Hepatocyte (in vitro differentiated cells): ENCODE measurements at regions not wholly inside any gene's neighbourhood (a gene's known extent, or its start where the extent isn't known, plus 50 kb on each side); places are given as distances from the start of the nearest gene placed in this dataset.

ENCODE experiments used
- DNase-seq: peaks from one replicate; pipeline ENCODE4 v3.0.0-alpha.2; 2016; ENCODE audit warnings: low spot score
- H2AFZ ChIP-seq: fragments of 200-600 bp; sonication (generic); 2 replicates; pipeline ENCODE4 v1.6.0; 2016; ENCODE audit warnings: antibody characterized with exemption, mild to moderate bottlenecking
- H3K27ac ChIP-seq: fragments of 200-600 bp; sonication (generic); 2 replicates; pipeline ENCODE4 v1.5.1; 2016; ENCODE audit warnings: mild to moderate bottlenecking
- H3K27me3 ChIP-seq: fragments of 200-600 bp; sonication (generic); 2 replicates; pipeline ENCODE4 v1.6.1; 2016
- H3K36me3 ChIP-seq: fragments of 200-600 bp; sonication (generic); replicated peaks from 2 replicates; pipeline ENCODE4 v1.5.1; 2016; ENCODE audit warnings: low read depth; ENCODE audit not compliant: insufficient read depth
- H3K4me1 ChIP-seq: fragments of 200-600 bp; sonication (generic); 2 replicates; pipeline ENCODE4 v1.5.1; 2016; ENCODE audit warnings: mild to moderate bottlenecking, moderate library complexity; ENCODE audit not compliant: insufficient read depth
- H3K4me2 ChIP-seq: fragments of 200-600 bp; sonication (generic); 2 replicates; pipeline ENCODE4 v1.6.0; 2016
- H3K4me3 ChIP-seq: fragments of 200-600 bp; sonication (generic); 2 replicates; pipeline ENCODE4 v1.5.1; 2016; ENCODE audit warnings: mild to moderate bottlenecking
- H3K79me2 ChIP-seq: fragments of 200-600 bp; sonication (generic); 2 replicates; pipeline ENCODE4 v1.6.0; 2017; ENCODE audit warnings: mild to moderate bottlenecking
- H3K9me2 ChIP-seq: fragments of 200-600 bp; sonication (generic); replicated peaks from 2 replicates; pipeline ENCODE4 v1.6.0; 2017; ENCODE audit warnings: mild to moderate bottlenecking; ENCODE audit not compliant: insufficient read depth
- H3K9me3 ChIP-seq: fragments of 200-600 bp; sonication (generic); 2 replicates; pipeline ENCODE4 v1.5.1; 2016; ENCODE audit warnings: low read depth, mild to moderate bottlenecking
- H4K20me1 ChIP-seq: fragments of 200-600 bp; sonication (generic); 2 replicates; pipeline ENCODE4 v1.6.0; 2016; ENCODE audit warnings: mild to moderate bottlenecking; ENCODE audit not compliant: insufficient read depth, poor library complexity, severe bottlenecking
- CTCF ChIP-seq: fragments of 200-600 bp; sonication (generic); IDR thresholded peaks from 2 replicates; pipeline ENCODE4 v1.5.1; 2016; ENCODE audit warnings: antibody characterized with exemption, mild to moderate bottlenecking; ENCODE audit not compliant: poor library complexity
- EZH2 ChIP-seq: fragments of 200-600 bp; sonication (generic); IDR thresholded peaks from 2 replicates; pipeline ENCODE4 v1.6.1; 2016; ENCODE audit warnings: antibody characterized with exemption, mild to moderate bottlenecking, borderline replicate concordance
- EZH2phosphoT487 ChIP-seq: fragments of 200-600 bp; sonication (generic); IDR thresholded peaks from one replicate; pipeline ENCODE4 v1.6.1; 2018; ENCODE audit warnings: antibody characterized with exemption, mild to moderate bottlenecking, low read depth, moderate library complexity; ENCODE audit not compliant: unreplicated experiment, severe bottlenecking
- WGBS: methylation state at CpG from one replicate; pipeline ENCODE4 v1.1.6; 2016; ENCODE audit warnings: low lambda C conversion rate; ENCODE audit errors: missing lambda C conversion rate; 5-methylcytosine and 5-hydroxymethylcytosine counted together

- no peak for DNase-seq
- Histone ChIP-seq H3K4me1 (no peaks in the 10 kb centered on the region), H3K27me3 (no peaks in the 10 kb centered on the region), H3K79me2 (no peaks in the 10 kb centered on the region), H3K36me3 (no peaks in the 10 kb centered on the region), H3K4me3 (no peak overlapping the region), H3K27ac (no peak overlapping the region), H3K9me3 (no peaks in the 10 kb centered on the region), H4K20me1 (no peaks in the 10 kb centered on the region), H3K9me2 (no peaks in the 10 kb centered on the region), H2AFZ (no peak overlapping the region), H3K4me2 (no peak overlapping the region)
- TF ChIP-seq EZH2 (no peak), EZH2phosphoT487 (no peak), CTCF (no peak)
- WGBS = 77% methylated on average over 2 of the region's 2 CpGs
Measured at GRCh38 chr4:20640989-20641388, 59.3 kb upstream of the PACRGL start.

GRCh38 chr4:20641976-20642375 lies 58.3 kb upstream of the PACRGL start:
- no peaks in the 10 kb centered on the region for H3K36me3 ChIP-seq
- H3K4me2 ChIP-seq = no peak overlapping the region
- H3K4me1 ChIP-seq = no peaks in the 10 kb centered on the region
- H3K4me3 ChIP-seq = no peak overlapping the region
- no peaks in the 10 kb centered on the region for H4K20me1 ChIP-seq
- no peak overlapping the region for H2AFZ ChIP-seq
- H3K27me3 ChIP-seq = no peaks in the 10 kb centered on the region
- no peak overlapping the region for H3K27ac ChIP-seq
- WGBS = 89% methylated on average over 3 of the region's 3 CpGs
- H3K9me2 ChIP-seq = no peaks in the 10 kb centered on the region
- no peaks in the 10 kb centered on the region for H3K79me2 ChIP-seq
- no peaks in the 10 kb centered on the region for H3K9me3 ChIP-seq
- TF ChIP-seq EZH2phosphoT487 (no peak), EZH2 (no peak), CTCF (no peak)
- no peak for DNase-seq

GRCh38 chr4:20643631-20644030 lies 56.6 kb upstream of the PACRGL start:
- Histone ChIP-seq H3K4me1 (no peaks in the 10 kb centered on the region), H3K27me3 (no peaks in the 10 kb centered on the region), H3K27ac (no peak overlapping the region), H3K9me3 (no peaks in the 10 kb centered on the region), H3K79me2 (no peaks in the 10 kb centered on the region), H3K36me3 (no peaks in the 10 kb centered on the region), H2AFZ (no peak overlapping the region), H3K4me2 (no peak overlapping the region), H3K9me2 (no peaks in the 10 kb centered on the region), H3K4me3 (no peak overlapping the region), H4K20me1 (no peaks in the 10 kb centered on the region)
- TF ChIP-seq EZH2 = no peak
- no peak for TF ChIP-seq EZH2phosphoT487
- no peak for TF ChIP-seq CTCF
- DNase-seq = no peak
- 78% methylated on average over 2 of the region's 2 CpGs for WGBS

GRCh38 chr4:20645236-20645635 lies 55.0 kb upstream of the PACRGL start:
- WGBS = 88% methylated on average over 2 of the region's 2 CpGs
- no peak for DNase-seq

More at GRCh38 chr4:20645236-20645635, 55.0 kb upstream of the PACRGL start:
- H3K4me2 ChIP-seq = no peak overlapping the region
- H4K20me1 ChIP-seq = no peaks in the 10 kb centered on the region
- no peaks in the 10 kb centered on the region for H3K27me3 ChIP-seq
- H3K9me2 ChIP-seq = no peaks in the 10 kb centered on the region
- H3K4me3 ChIP-seq = no peak overlapping the region
- H3K27ac ChIP-seq = no peak overlapping the region
- no peaks in the 10 kb centered on the region for H3K9me3 ChIP-seq
- H3K4me1 ChIP-seq = no peaks in the 10 kb centered on the region
- no peak overlapping the region for H2AFZ ChIP-seq
- no peaks in the 10 kb centered on the region for H3K36me3 ChIP-seq
- H3K79me2 ChIP-seq = no peaks in the 10 kb centered on the region
- TF ChIP-seq EZH2phosphoT487 = no peak
- TF ChIP-seq CTCF = no peak
- TF ChIP-seq EZH2 = no peak
